BLaER1 treated with 17β-estradiol and CSF1 and Interleukin-3, amounts not matched to agents 10 nM and 100 nM (cell line): ENCODE measurements at regions not wholly inside any gene's neighbourhood (a gene's known extent, or its start where the extent isn't known, plus 50 kb on each side); places are given as distances from the start of the nearest gene placed in this dataset.

Experiments used
- H3K27ac ChIP-seq, 11 experiments: shearing (Covaris generic); formaldehyde crosslinking; 2 replicates each; pipeline ENCODE4 v1.8.1; 2022
- H3K27me3 ChIP-seq, 11 experiments: shearing (Covaris generic); formaldehyde crosslinking; 2 replicates each; pipeline ENCODE4 v1.8.1; 2022
- H3K36me3 ChIP-seq, 11 experiments: shearing (Covaris generic); formaldehyde crosslinking; 2 replicates each; pipeline ENCODE4 v1.8.1; 2022
- H3K4me1 ChIP-seq, 10 experiments: shearing (Covaris generic); formaldehyde crosslinking; 2 replicates each; pipeline ENCODE4 v1.8.1; 2022
- H3K4me2 ChIP-seq, 11 experiments: shearing (Covaris generic); formaldehyde crosslinking; 2 replicates each; pipeline ENCODE4 v1.8.1; 2022
- H3K4me3 ChIP-seq, 10 experiments: shearing (Covaris generic); formaldehyde crosslinking; 2 replicates each; pipeline ENCODE4 v1.8.1; 2022
- H3K9ac ChIP-seq, 11 experiments: shearing (Covaris generic); formaldehyde crosslinking; 2 replicates each; pipeline ENCODE4 v1.8.1; 2022
- H3K9me3 ChIP-seq, 11 experiments: shearing (Covaris generic); formaldehyde crosslinking; replicated peaks in 1 of 11; 2 replicates each; pipeline ENCODE4 v1.8.1; 2022
- H4K20me1 ChIP-seq, 11 experiments: shearing (Covaris generic); formaldehyde crosslinking; 2 replicates each; pipeline ENCODE4 v1.8.1; 2022
- Cebpa-rat ChIP-seq, 11 experiments: shearing (Covaris generic); IDR thresholded peaks; 2 replicates each; pipeline ENCODE4 v1.8.1; 2022

- H3K9me3 ChIP-seq: 0 out of 22 replicates have a peak, but pooled peaks cover 0 to 3% (median 0%) of the 10 kb centered on the region in 11 experiments
- no peaks in the 10 kb centered on the region for H3K27me3 ChIP-seq
- no peak overlapping the region for H3K9ac ChIP-seq
- peaks cover 0 to 15% (median 11%) of the 10 kb centered on the region in 10 experiments; a peak in 11 of 20 replicates for H3K4me1 ChIP-seq
- no peak overlapping the region for H3K27ac ChIP-seq
- no peaks in the 10 kb centered on the region for H3K36me3 ChIP-seq
- no peaks in the 10 kb centered on the region for H4K20me1 ChIP-seq
- no peak for TF ChIP-seq Cebpa-rat (IDR thresholded peaks at IDR 0.05)
- no peak overlapping the region for H3K4me2 ChIP-seq
- no peak overlapping the region for H3K4me3 ChIP-seq
Measured at GRCh38 chr9:85269811-85270210, 471.9 kb downstream of the AGTPBP1 start.

GRCh38 chr9:85268131-85268530, 473.6 kb downstream of the AGTPBP1 start:
- Histone ChIP-seq H3K27me3 (no peaks in the 10 kb centered on the region), H3K4me3 (no peak overlapping the region), H3K4me1 (peaks cover 0 to 20% (median 12%) of the 10 kb centered on the region in 10 experiments; a peak in 13 of 20 replicates), H3K27ac (0 out of 22 replicates have a peak overlapping the region, but pooled peaks of 1 of the 11 experiments have one; percentile 12), H3K9ac (no peak overlapping the region), H3K36me3 (no peaks in the 10 kb centered on the region), H3K4me2 (peak overlapping the region in 6 of 11 experiments; percentile 22 to 76 (median 72); a peak in 10 of 22 replicates), H4K20me1 (no peaks in the 10 kb centered on the region), H3K9me3 (0 out of 22 replicates have a peak, but pooled peaks cover 0 to 6% (median 0%) of the 10 kb centered on the region in 11 experiments)
- no peak for TF ChIP-seq Cebpa-rat (IDR thresholded peaks at IDR 0.05)

- H3K4me1 ChIP-seq: peaks cover 8 to 43% (median 28%) of the 10 kb centered on the region in 10 experiments
- H3K27me3 ChIP-seq: 0 out of 22 replicates have a peak, but pooled peaks cover 0 to 3% (median 0%) of the 10 kb centered on the region in 11 experiments
- no peak overlapping the region for H3K9ac ChIP-seq
- H3K27ac ChIP-seq: no peak overlapping the region
- no peaks in the 10 kb centered on the region for H4K20me1 ChIP-seq
- H3K9me3 ChIP-seq: 0 out of 22 replicates have a peak, but pooled peaks cover 0 to 6% (median 0%) of the 10 kb centered on the region in 11 experiments
- no peak overlapping the region for H3K4me3 ChIP-seq
- no peaks in the 10 kb centered on the region for H3K36me3 ChIP-seq
- TF ChIP-seq Cebpa-rat (IDR thresholded peaks at IDR 0.05): no peak
- no peak overlapping the region for H3K4me2 ChIP-seq
Measured at GRCh38 chr9:85264695-85265094, 477.1 kb downstream of the AGTPBP1 start.

- H3K4me2 ChIP-seq: peak overlapping the region in 9 of 11 experiments; percentile 37 to 67 (median 55); a peak in 16 of 22 replicates
- H3K27ac ChIP-seq: peak overlapping the region in 7 of 11 experiments; percentile 39 to 63 (median 57); a peak in 8 of 22 replicates
- no peaks in the 10 kb centered on the region for H3K36me3 ChIP-seq
- no peak overlapping the region for H3K9ac ChIP-seq
- no peak overlapping the region for H3K4me3 ChIP-seq
- no peaks in the 10 kb centered on the region for H4K20me1 ChIP-seq
- H3K27me3 ChIP-seq: 0 out of 22 replicates have a peak, but pooled peaks cover 0 to 3% (median 0%) of the 10 kb centered on the region in 11 experiments
- peaks cover 8 to 55% (median 33%) of the 10 kb centered on the region in 10 experiments for H3K4me1 ChIP-seq
- TF ChIP-seq Cebpa-rat (IDR thresholded peaks at IDR 0.05): no peak
- H3K9me3 ChIP-seq: peaks cover 0 to 6% (median 0%) of the 10 kb centered on the region in 11 experiments; a peak in 1 of 22 replicates
Measured at GRCh38 chr9:85263288-85263687, 478.5 kb downstream of the AGTPBP1 start.

- Histone ChIP-seq H3K4me2 (peak overlapping the region; percentile 37 to 67 (median 53)), H3K4me3 (no peak overlapping the region)
Measured at GRCh38 chr9:85262333-85262732, 479.4 kb downstream of the AGTPBP1 start.

GRCh38 chr9:85260275-85260845, 481.4 kb downstream of the AGTPBP1 start:
- H3K36me3 ChIP-seq: no peaks in the 10 kb centered on the region
- peaks cover 0 to 6% (median 0%) of the 10 kb centered on the region in 11 experiments; a peak in 2 of 22 replicates for H3K9me3 ChIP-seq
- 0 out of 22 replicates have a peak, but pooled peaks cover 0 to 3% (median 0%) of the 10 kb centered on the region in 11 experiments for H3K27me3 ChIP-seq
- H3K4me1 ChIP-seq: peaks cover 8 to 49% (median 24%) of the 10 kb centered on the region in 10 experiments
- no peak overlapping the region for H3K4me2 ChIP-seq
- no peaks in the 10 kb centered on the region for H4K20me1 ChIP-seq
- no peak overlapping the region for H3K9ac ChIP-seq
- no peak for TF ChIP-seq Cebpa-rat (IDR thresholded peaks at IDR 0.05)
- no peak overlapping the region for H3K27ac ChIP-seq
- no peak overlapping the region for H3K4me3 ChIP-seq

More at GRCh38 chr9:85262333-85262732, 479.4 kb downstream of the AGTPBP1 start:
- Histone ChIP-seq H3K9me3 (peaks cover 0 to 6% (median 0%) of the 10 kb centered on the region in 11 experiments; a peak in 1 of 22 replicates), H3K27ac (peak overlapping the region in 7 of 11 experiments; percentile 39 to 63 (median 57); a peak in 14 of 22 replicates), H3K27me3 (0 out of 22 replicates have a peak, but pooled peaks cover 0 to 3% (median 0%) of the 10 kb centered on the region in 11 experiments), H3K36me3 (no peaks in the 10 kb centered on the region), H3K4me1 (peaks cover 8 to 52% (median 25%) of the 10 kb centered on the region in 10 experiments), H3K9ac (peak overlapping the region in 1 of 11 experiments; percentile 30; a peak in 1 of 22 replicates), H4K20me1 (no peaks in the 10 kb centered on the region)
- no peak for TF ChIP-seq Cebpa-rat (IDR thresholded peaks at IDR 0.05)

- Histone ChIP-seq H3K4me2 (peak overlapping the region in 5 of 11 experiments; percentile 31 to 45 (median 39); a peak in 7 of 22 replicates), H3K9me3 (peaks cover 0 to 8% (median 0%) of the 10 kb centered on the region in 11 experiments; a peak in 2 of 22 replicates), H3K36me3 (no peaks in the 10 kb centered on the region), H4K20me1 (no peaks in the 10 kb centered on the region), H3K4me1 (peaks cover 8 to 49% (median 24%) of the 10 kb centered on the region in 10 experiments), H3K4me3 (no peak overlapping the region), H3K9ac (no peak overlapping the region), H3K27ac (no peak overlapping the region), H3K27me3 (0 out of 22 replicates have a peak, but pooled peaks cover 0 to 3% (median 0%) of the 10 kb centered on the region in 11 experiments)
- no peak for TF ChIP-seq Cebpa-rat (IDR thresholded peaks at IDR 0.05)
Measured at GRCh38 chr9:85258823-85259370, 482.9 kb downstream of the AGTPBP1 start.

GRCh38 chr9:85258236-85258635, 483.5 kb downstream of the AGTPBP1 start:
- Histone ChIP-seq H3K27me3 (0 out of 22 replicates have a peak, but pooled peaks cover 0 to 3% (median 0%) of the 10 kb centered on the region in 11 experiments), H3K9ac (no peak overlapping the region), H3K27ac (no peak overlapping the region), H3K4me1 (peaks cover 8 to 46% (median 24%) of the 10 kb centered on the region in 10 experiments), H3K4me3 (no peak overlapping the region), H3K4me2 (peak overlapping the region in 5 of 11 experiments; percentile 31 to 45 (median 39); a peak in 8 of 22 replicates), H3K9me3 (peaks cover 0 to 8% (median 0%) of the 10 kb centered on the region in 11 experiments; a peak in 2 of 22 replicates), H4K20me1 (no peaks in the 10 kb centered on the region), H3K36me3 (no peaks in the 10 kb centered on the region)
- no peak for TF ChIP-seq Cebpa-rat (IDR thresholded peaks at IDR 0.05)

GRCh38 chr9:85249313-85249621, 492.5 kb downstream of the AGTPBP1 start:
- Histone ChIP-seq H4K20me1 (no peaks in the 10 kb centered on the region), H3K27me3 (no peaks in the 10 kb centered on the region), H3K9ac (no peak overlapping the region), H3K9me3 (peaks cover 0 to 5% (median 0%) of the 10 kb centered on the region in 11 experiments; a peak in 3 of 22 replicates), H3K4me2 (no peak overlapping the region), H3K4me1 (no peaks in the 10 kb centered on the region), H3K4me3 (no peak overlapping the region), H3K27ac (no peak overlapping the region), H3K36me3 (no peaks in the 10 kb centered on the region)
- no peak for TF ChIP-seq Cebpa-rat (IDR thresholded peaks at IDR 0.05)
